ENCODE measurements at regions not wholly inside any gene's neighbourhood (a gene's known extent, or its start where the extent isn't known, plus 50 kb on each side); places are given as distances from the start of the nearest gene placed in this dataset.

DNA sequence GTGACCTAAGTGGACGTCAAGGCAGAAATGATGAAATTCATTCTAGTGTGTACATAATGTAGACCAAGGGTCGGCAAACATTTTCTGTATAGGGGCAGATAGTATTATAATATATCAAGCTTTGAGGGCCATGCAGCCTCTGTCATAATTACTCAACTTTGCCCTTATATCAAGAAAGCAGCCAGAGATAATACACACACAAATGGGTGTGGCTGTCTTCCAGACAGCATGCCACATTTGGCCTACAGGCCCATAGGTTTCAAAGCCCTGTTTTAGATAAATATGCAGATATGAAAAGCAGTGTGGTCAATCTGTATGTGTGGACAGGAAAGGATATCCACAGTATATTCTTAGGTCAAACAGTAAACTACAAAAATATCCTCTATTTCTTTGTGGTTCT, 320.1 kb upstream of the FMN2 start:
- Histone ChIP-seq H3K4me2 (ENCODE audit: unreplicated experiment) (no peak overlapping the region), H3K4me1 (ENCODE audit: insufficient read depth) (no peaks in the 10 kb centered on the region), H3K79me2 (ENCODE audit: insufficient read depth) (no peaks in the 10 kb centered on the region), H3K9me3 (ENCODE audit: low read depth) (no peaks in the 10 kb centered on the region), H3F3A (ENCODE audit: insufficient read depth) (no peaks in the 10 kb centered on the region), H3K36me3 (ENCODE audit: low read depth) (no peaks in the 10 kb centered on the region), H2AFZ (no peak overlapping the region), H3K27me3 (replicated peaks; ENCODE audit: insufficient read depth) (no peaks in the 10 kb centered on the region), H3K27ac (no peak overlapping the region), H3K4me3 (no peak overlapping the region), H3K9me2 (ENCODE audit: insufficient read depth) (no peaks in the 10 kb centered on the region), H4K20me1 (ENCODE audit: insufficient read depth) (no peaks in the 10 kb centered on the region), H3K9ac (no peak overlapping the region)
- no peak for DNase-seq
- no peak for TF ChIP-seq EZH2phosphoT487 (IDR thresholded peaks at IDR 0.05; ENCODE audit: insufficient read depth, low read depth)
- no peak for TF ChIP-seq EZH2 (IDR thresholded peaks at IDR 0.05; ENCODE audit: insufficient read depth, poor library complexity, severe bottlenecking)
- WGBS, 2 experiments (ENCODE audit: low coverage in 1 of 2, low lambda C conversion rate in 2 of 2, missing lambda C conversion rate in 2 of 2) = 41 to 42% methylated on average over 2 of the region's 2 CpGs
- in situ Hi-C loops (cut with MboI) = no loop called here

DNA sequence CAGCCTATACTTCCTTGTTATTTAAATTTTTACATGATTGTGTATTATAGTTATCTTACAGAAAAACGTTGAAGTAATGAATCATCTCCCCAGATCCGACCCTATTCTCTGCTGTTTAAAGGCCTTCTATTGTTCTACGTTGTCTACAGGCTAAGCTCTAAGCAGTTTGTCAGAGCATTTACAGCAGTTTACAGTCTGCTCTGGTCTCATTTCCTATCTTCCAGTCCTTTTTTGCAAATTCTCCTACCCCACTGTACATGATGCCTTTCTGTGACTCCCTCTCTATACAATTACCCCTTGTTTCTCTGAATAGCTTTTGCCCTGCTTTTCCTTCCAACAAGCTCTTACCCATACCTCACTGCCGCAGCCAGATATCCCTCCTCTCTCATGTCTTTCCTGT, 319.2 kb upstream of the FMN2 start:
- Histone ChIP-seq H3K4me2 (ENCODE audit: unreplicated experiment) (no peak overlapping the region), H3K27ac (no peak overlapping the region), H4K20me1 (ENCODE audit: insufficient read depth) (no peaks in the 10 kb centered on the region), H3K9me2 (ENCODE audit: insufficient read depth) (no peaks in the 10 kb centered on the region), H3K4me1 (ENCODE audit: insufficient read depth) (no peaks in the 10 kb centered on the region), H3K79me2 (ENCODE audit: insufficient read depth) (no peaks in the 10 kb centered on the region), H3K4me3 (no peak overlapping the region), H3K36me3 (ENCODE audit: low read depth) (no peaks in the 10 kb centered on the region), H2AFZ (no peak overlapping the region), H3K27me3 (replicated peaks; ENCODE audit: insufficient read depth) (no peaks in the 10 kb centered on the region), H3K9ac (no peak overlapping the region), H3K9me3 (ENCODE audit: low read depth) (no peaks in the 10 kb centered on the region), H3F3A (ENCODE audit: insufficient read depth) (no peaks in the 10 kb centered on the region)
- no peak for DNase-seq
- in situ Hi-C loops (cut with MboI) = no loop called here
- TF ChIP-seq EZH2phosphoT487 (IDR thresholded peaks at IDR 0.05; ENCODE audit: insufficient read depth, low read depth) = no peak
- TF ChIP-seq EZH2 (IDR thresholded peaks at IDR 0.05; ENCODE audit: insufficient read depth, poor library complexity, severe bottlenecking) = no peak
- WGBS, 2 experiments (ENCODE audit: low coverage in 1 of 2, low lambda C conversion rate in 2 of 2, missing lambda C conversion rate in 2 of 2) = 11% methylated on average over 4 of the region's 4 CpGs

DNA sequence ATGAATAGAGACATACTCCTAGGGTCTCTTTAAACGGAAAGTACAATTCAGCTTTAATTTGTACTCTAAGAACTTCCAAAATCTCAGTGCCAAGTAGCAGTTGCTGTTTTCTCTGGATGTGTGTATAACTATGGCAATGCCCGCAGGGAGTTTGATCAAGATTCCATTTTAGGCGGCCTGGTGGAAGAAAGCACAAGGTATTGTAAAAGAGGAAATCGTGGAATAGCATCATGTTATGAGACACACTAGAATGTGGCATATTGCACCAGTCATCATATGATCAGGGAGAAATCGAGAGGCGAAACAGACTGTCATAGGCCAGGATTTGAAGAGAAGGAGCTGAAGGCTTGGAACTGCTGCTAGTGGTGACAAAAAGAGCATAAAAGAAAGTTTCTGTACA, 316.2 kb upstream of the FMN2 start:
- WGBS, 2 experiments (ENCODE audit: low coverage in 1 of 2, low lambda C conversion rate in 2 of 2, missing lambda C conversion rate in 2 of 2) = 19 to 28% methylated on average over 6 of the region's 6 CpGs
- no peaks in the 10 kb centered on the region for H3F3A ChIP-seq (ENCODE audit: insufficient read depth)
- H3K27ac ChIP-seq = no peak overlapping the region
- H3K27me3 ChIP-seq (replicated peaks; ENCODE audit: insufficient read depth) = no peaks in the 10 kb centered on the region
- H4K20me1 ChIP-seq (ENCODE audit: insufficient read depth) = no peaks in the 10 kb centered on the region
- in situ Hi-C loops (cut with MboI) = no loop called here
- no peak for TF ChIP-seq EZH2 (IDR thresholded peaks at IDR 0.05; ENCODE audit: insufficient read depth, poor library complexity, severe bottlenecking)
- TF ChIP-seq EZH2phosphoT487 (IDR thresholded peaks at IDR 0.05; ENCODE audit: insufficient read depth, low read depth) = no peak
- no peak overlapping the region for H3K9ac ChIP-seq
- H3K79me2 ChIP-seq (ENCODE audit: insufficient read depth) = no peaks in the 10 kb centered on the region
- H3K36me3 ChIP-seq (ENCODE audit: low read depth) = no peaks in the 10 kb centered on the region
- no peaks in the 10 kb centered on the region for H3K9me3 ChIP-seq (ENCODE audit: low read depth)
- no peak overlapping the region for H3K4me3 ChIP-seq
- H3K4me1 ChIP-seq (ENCODE audit: insufficient read depth) = no peaks in the 10 kb centered on the region
- H2AFZ ChIP-seq = no peak overlapping the region
- H3K9me2 ChIP-seq (ENCODE audit: insufficient read depth) = no peaks in the 10 kb centered on the region
- DNase-seq = no peak
- H3K4me2 ChIP-seq (ENCODE audit: unreplicated experiment) = no peak overlapping the region

DNA sequence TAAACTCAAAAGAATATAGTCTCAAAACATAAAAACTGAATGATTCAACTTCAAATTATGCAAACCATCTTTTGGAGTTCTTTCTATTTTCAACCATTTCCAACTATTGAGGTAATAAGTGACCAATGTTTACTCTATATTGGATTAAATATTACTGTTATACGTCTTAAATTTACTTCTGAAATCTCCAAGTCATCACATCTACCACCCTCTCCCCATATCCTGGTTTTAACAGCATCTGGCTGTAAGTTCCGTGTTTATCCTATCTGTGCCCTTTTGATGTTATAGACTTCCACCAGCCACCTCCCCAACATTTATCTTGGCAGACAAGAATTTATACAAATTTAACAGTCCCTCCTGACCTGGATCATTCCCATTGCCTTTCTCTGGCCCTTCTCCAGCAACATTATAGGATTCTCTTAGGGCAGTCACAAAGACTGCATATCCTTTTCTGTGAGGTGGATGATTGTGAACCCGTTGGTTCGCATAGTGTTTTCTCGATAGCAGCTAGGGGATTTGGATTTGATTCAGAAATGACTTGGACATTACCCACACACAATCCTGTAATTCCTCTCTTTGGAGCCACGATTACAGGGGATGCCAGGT, 313.4 kb upstream of the FMN2 start:
- H4K20me1 ChIP-seq (ENCODE audit: insufficient read depth) = no peaks in the 10 kb centered on the region
- H2AFZ ChIP-seq = no peak overlapping the region
- no peak overlapping the region for H3K9ac ChIP-seq
- no peaks in the 10 kb centered on the region for H3K27me3 ChIP-seq (replicated peaks; ENCODE audit: insufficient read depth)
- no peak overlapping the region for H3K27ac ChIP-seq
- no peaks in the 10 kb centered on the region for H3K36me3 ChIP-seq (ENCODE audit: low read depth)
- no peak overlapping the region for H3K4me3 ChIP-seq
- no peaks in the 10 kb centered on the region for H3F3A ChIP-seq (ENCODE audit: insufficient read depth)
- TF ChIP-seq EZH2 (IDR thresholded peaks at IDR 0.05; ENCODE audit: insufficient read depth, poor library complexity, severe bottlenecking) (no peak), EZH2phosphoT487 (IDR thresholded peaks at IDR 0.05; ENCODE audit: insufficient read depth, low read depth) (no peak)
- H3K4me1 ChIP-seq (ENCODE audit: insufficient read depth) = no peaks in the 10 kb centered on the region
- no peak overlapping the region for H3K4me2 ChIP-seq (ENCODE audit: unreplicated experiment)
- no peak for DNase-seq
- 18 to 21% methylated on average over 6 of the region's 6 CpGs for WGBS, 2 experiments (ENCODE audit: low coverage in 1 of 2, low lambda C conversion rate in 2 of 2, missing lambda C conversion rate in 2 of 2)
- no peaks in the 10 kb centered on the region for H3K79me2 ChIP-seq (ENCODE audit: insufficient read depth)
- no peaks in the 10 kb centered on the region for H3K9me3 ChIP-seq (ENCODE audit: low read depth)
- in situ Hi-C loops (cut with MboI) = no loop called here
- no peaks in the 10 kb centered on the region for H3K9me2 ChIP-seq (ENCODE audit: insufficient read depth)

DNA sequence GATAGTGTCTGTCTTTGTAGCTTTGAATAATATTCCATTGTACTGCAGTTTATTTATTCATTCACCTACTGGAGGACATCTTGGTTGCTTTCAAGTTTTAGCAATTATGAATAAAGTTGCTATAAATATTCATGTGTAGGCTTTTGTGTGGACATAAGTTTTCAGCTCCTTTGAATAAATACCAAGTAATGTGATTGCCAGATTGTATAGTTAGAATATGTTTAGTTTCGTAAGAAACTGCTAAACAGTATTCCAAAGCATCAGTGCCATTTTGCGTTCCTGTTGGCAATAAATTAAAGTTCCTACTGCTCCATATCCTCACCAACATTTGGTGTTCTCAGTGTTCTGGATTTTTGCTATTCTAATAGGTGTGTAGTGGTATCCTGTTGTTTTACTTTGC, 311.7 kb upstream of the FMN2 start:
- H3K79me2 ChIP-seq (ENCODE audit: insufficient read depth) = no peaks in the 10 kb centered on the region
- in situ Hi-C loops (cut with MboI) = no loop called here
- H3K9me2 ChIP-seq (ENCODE audit: insufficient read depth) = no peaks in the 10 kb centered on the region

More for the DNA sequence above, 311.7 kb upstream of the FMN2 start:
- H3K9ac ChIP-seq = no peak overlapping the region
- H4K20me1 ChIP-seq (ENCODE audit: insufficient read depth) = no peaks in the 10 kb centered on the region
- no peaks in the 10 kb centered on the region for H3K9me3 ChIP-seq (ENCODE audit: low read depth)
- H3F3A ChIP-seq (ENCODE audit: insufficient read depth) = no peaks in the 10 kb centered on the region
- WGBS, 2 experiments (ENCODE audit: low coverage in 1 of 2, low lambda C conversion rate in 2 of 2, missing lambda C conversion rate in 2 of 2) = 2% methylated on average over 2 of the region's 2 CpGs
- no peak overlapping the region for H2AFZ ChIP-seq
- H3K4me2 ChIP-seq (ENCODE audit: unreplicated experiment) = no peak overlapping the region
- no peaks in the 10 kb centered on the region for H3K36me3 ChIP-seq (ENCODE audit: low read depth)
- no peaks in the 10 kb centered on the region for H3K27me3 ChIP-seq (replicated peaks; ENCODE audit: insufficient read depth)
- TF ChIP-seq EZH2phosphoT487 (IDR thresholded peaks at IDR 0.05; ENCODE audit: insufficient read depth, low read depth) = no peak
- TF ChIP-seq EZH2 (IDR thresholded peaks at IDR 0.05; ENCODE audit: insufficient read depth, poor library complexity, severe bottlenecking) = no peak
- H3K4me3 ChIP-seq = no peak overlapping the region
- H3K27ac ChIP-seq = no peak overlapping the region
- H3K4me1 ChIP-seq (ENCODE audit: insufficient read depth) = no peaks in the 10 kb centered on the region
- no peak for DNase-seq

Data from GM23248 (cell line).